Lung microvascular endothelial cell (primary cell): ENCODE measurements at regions not wholly inside any gene's neighbourhood (a gene's known extent, or its start where the extent isn't known, plus 50 kb on each side); places are given as distances from the start of the nearest gene placed in this dataset.

Source experiments
- DNase-seq, 2 donors: peaks; one replicate each; pipeline versions ENCODE4 v3.0.0 to v3.0.0-alpha.2; 2010; ENCODE audit warnings: low read depth in 2 of 2

DNA sequence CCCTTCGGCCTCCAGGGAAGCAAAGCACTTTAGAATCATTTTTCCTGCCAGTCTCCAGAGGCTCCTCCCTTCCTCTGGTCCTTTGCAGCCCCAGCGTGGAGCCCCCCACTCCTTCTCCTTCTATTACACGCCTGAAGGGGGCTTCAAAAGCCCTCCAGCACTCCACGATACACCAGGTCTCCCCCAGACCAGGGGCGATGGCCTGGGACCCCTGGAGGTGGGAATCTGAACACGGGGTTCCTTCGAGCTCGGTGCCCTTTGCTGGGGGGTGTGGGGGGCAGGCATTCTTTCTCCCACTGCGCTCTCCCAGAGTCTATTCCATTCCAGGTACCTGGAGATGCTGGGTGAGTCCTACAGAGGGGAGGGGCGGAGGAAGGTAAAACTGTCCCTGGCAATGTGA is 97.6 kb downstream of the HMX1 start:
- DNase-seq: no peak

DNA sequence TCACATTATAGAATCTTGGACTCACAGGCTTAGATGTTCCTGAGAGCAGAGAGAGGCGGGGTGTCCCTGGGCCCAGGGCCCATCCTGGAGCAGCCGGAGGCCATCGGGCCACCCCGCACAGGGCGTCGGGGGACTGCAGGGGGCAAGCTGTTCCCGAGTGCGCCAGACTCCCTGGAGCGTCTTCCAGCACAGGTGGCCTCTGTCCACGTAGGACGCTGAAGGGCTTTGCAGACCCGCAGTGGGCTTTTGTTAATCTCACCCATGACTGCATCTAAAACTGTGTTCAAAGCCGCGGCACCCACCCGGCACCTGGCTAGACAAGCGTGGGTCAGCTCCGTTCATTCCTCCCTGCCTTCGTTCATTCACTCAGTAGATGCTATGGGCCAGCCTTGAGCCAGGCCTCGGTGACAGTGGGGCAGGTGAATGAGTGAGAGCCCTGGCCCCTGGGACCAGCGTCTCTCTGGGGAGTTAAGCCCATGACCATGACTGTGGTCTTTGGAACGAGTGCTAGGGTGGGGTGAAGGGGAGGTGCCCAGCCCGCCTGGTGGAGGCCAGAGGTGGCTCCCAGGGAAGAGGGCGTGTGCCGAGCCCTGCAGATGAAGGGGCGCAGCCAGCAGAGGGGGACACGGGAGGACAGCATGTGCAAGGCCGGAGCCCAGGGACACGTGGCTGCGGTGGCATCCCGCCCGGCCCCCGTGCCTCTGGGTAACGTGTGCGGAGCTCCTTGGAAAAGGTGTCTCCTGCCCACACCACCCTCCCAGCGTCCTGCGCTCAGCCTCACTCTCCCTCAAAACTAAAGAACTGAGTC is 98.3 kb downstream of the HMX1 start:
- DNase-seq: no peak

DNA sequence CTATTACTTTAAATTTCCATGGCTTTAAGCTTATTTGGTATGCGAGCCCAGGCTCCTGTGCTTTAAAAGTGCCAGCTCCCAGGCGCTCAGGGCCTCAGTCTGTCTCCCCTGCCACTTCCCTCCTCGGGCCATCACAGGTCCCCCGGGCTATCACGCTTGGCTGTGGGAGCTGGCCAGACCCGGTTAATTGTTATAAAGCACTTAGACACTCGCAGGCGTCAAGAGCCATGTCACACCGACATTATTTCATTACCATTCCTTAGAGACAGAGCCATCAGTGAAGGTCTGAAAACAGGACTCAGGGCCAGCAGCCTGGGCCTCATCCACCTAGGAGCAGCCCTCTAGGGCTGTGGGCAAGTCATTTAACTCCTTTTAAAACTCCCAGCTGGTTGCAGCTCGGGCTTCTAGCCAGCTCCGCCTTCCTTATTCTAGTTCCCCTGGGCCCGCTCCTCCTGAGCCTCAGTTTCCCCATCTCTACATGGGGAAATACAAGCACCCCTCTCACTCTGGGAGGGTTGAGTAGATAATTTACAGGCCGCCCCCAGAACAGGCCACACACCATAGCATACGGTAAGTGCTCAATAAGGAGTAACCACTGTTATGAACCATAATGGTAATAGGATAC is 99.0 kb downstream of the HMX1 start:
- DNase-seq: no peak

DNA sequence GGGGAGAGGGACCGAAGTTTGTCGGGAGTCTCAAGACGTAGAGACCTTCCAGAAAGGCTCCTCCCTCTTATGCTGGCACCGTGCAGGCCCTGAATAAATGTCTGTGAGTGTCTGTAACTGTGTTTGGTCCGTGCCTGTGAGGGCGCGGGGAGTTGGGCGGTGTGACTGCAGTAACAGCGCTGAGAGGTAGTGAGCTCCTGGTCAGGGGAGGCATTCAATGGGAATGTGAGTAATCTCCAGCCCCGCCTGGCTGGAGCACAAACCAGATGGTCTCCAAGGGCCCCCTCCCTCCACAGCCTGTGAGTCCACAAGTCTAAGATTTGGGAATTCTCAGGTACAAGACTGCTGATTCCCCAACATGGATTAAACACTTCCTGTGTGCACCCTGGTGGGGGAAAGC is 100.0 kb downstream of the HMX1 start:
- DNase-seq: no peak

DNA sequence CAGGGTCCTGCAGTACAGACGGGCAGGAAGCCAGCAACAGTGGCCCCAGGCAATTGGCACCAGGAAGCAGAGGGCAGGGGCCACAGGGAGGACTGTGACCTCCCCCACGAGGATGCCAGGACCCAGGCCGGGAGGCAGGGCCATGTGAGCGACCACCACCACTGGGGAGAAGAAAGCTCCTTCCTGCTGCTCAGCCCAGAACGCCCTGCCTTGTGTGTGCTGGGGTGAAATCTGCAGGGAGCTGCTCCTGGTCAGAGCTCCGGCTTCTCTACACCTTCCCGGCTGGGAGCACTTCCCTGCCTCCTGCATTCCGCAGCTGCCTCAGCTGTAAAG is 100.4 kb downstream of the HMX1 start:
- no peak for DNase-seq

DNA sequence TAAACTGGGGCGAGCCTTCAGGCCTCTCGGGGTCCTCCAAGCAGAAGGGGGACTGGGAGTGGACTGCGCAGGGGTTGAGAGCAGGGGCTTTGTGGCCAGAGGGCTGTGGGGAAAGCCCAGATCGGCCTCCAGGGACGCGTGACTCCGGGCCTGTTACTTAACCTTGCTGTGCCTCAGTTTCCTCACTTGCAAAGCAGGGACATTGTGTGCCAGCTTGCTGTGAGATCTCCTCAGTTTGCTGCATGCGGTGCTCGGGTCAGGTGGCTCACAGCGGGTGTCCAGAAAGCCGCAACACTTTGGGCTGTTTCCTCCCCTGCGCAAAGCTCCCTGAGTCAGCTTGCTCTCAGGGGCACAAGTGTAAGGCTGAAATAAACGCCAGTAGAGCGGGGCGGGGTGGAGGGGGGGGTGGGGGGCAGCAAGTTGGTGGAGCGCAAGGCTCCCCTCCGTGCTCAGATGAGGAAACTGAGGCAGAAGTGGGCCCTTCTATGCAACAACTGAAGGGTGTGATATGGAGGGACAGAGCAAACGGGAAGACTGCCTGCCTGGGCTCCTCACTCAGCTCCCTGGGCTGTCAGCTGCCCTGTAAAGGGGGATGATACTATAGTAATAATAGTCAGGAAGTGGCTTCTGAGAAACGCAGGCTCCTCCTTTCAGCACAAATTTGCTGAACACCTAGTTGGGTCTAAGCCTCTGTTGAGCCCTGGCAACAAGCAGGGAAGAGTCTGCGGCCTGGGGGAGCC is 101.0 kb downstream of the HMX1 start:
- DNase-seq: no peak

- DNase-seq: no peak
These were observed 101.8 kb downstream of the HMX1 start for GRCh38 chr4:8769645-8770517.

DNA sequence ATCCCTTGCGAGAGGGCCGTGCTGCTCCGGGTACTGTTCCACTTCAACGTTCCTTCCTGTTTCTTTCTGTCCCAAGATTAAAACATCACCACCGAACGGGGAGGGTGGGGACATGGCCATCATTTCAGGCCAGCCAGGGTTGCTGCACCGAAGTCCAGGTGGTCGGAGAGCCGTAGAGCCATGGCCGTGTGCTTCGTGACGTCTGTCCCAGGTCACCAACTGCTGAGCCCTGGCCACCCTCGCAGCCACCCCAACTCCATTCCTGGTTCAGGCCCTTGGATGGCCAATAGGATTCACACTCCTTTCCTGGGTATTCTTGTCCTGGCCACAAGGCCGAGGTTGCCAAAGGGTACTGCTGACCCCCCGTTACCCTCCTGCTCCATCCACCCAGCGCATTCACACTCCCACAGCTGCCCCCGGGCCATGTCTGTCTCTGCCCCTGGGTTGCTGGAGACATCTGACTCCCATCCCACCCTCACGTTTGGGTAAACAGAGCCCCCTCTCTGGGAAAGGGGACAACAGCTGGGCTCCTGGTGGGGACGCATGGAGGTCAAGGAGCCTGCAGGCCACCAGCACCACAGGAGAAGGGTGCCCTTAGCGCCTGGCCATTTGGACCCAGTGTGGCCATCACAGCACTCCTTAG is 103.2 kb downstream of the HMX1 start:
- no peak for DNase-seq

DNA sequence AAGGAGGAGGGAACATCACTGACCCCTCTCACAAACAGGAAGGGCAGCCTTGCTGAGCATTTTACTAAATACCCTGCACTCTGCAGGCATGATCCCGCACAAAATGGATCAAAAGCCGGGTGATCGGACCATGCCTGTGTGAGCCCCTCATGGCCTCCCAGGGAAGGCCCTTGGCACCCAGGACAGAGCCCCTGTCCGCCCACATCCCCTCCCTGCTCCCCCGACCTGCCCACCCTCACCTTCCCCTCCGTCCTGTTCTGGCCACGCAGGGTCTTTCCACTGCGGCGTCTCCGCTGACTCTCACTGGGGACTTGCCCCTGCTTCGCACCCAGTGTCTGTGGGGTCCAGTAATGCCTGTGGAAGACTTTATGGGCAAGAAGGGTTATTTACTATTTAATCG is 105.0 kb downstream of the HMX1 start:
- no peak for DNase-seq

DNA sequence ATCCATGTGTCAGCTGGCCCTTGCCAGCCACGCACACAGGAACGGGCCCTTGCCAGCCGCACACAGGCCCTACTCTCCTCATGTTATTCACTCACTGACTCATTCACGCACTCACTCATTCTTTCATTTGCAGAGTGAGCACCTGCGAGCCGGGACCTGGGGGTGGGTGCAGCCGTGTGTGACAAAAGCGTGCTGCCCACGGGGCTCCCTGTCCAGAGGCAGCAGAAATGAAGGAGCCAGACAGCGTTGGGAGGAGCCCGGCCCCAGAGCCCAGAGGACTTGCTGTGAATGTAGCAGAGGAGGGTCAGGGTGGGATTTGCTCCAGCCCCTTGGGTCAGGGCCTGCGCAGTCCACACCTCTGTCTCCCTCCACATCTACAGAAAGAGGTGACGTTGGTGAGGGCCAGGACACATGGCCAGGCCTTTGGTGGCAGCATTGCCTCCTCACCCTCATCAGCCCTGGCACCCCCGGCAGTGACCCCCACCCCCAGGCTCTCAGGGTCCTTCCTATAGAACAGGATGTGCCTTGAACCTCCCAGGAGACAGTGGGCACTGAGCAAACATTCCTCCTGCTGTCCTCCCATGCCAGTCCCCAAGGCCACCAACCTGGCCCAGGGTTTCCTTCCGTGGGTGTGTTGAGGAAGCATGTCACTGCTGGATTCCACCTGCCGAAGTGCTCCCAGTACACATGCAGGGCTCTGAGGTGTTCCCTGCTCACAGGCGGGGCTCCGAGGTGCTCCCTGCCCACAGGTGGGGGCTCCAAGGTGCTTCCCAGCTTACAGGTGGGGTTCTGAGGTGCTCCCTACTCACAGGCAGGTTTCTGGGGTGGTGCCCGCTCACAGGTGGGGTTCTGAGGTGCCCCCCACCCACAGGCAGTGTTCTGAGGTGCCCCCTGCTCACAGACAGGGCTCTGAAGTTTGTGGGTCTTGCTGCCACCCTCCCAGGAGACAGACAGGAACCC is 105.7 kb downstream of the HMX1 start:
- DNase-seq: no peak

- no peak for DNase-seq
These were observed 106.6 kb downstream of the HMX1 start for GRCh38 chr4:8765084-8765483.

DNA sequence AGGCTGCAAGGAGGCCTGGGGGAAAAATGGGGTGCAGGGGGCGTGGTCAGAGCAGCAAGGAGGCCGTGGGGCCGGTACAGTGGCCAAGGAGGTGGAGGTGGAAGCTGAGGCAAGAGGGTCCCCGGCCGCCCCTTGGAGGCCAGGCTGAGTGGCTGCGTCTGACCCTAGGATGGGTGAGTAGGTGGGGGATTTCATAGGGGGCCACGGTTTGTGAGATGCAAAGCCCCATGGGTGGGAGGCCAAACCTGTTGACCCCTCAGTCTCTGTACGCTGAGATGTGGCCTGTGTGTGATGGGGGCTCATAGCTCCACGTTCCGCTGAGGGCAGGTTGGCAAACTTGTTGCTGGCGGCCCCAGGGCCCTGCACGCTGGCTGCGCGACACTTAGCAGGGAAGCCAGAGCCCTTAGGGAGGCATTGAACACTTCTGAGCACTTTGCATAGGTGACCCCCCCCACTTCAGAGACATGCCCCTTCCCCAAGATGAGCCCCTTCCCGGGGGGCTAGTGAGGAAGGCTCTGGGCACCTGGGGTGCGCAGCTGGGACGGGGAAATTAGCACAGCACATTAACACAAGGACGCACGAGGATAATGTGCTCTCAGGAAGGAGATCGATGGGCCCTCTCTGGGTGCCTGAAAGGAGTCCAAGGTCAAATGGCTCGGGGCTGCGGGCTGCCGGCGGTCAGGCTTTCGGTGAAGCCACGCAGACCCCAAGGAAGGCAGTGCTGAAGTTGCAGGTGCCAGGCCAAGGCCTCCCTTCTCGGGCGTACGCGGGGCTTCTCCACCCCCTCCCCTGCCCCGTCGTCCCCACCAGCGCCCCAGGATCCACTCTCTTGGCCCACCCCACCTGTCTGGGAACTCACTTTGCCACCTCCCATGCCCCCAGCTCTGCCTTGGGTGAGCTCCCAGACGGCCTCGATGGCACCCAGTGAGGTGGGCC is 107.4 kb downstream of the HMX1 start:
- DNase-seq: no peak

DNA sequence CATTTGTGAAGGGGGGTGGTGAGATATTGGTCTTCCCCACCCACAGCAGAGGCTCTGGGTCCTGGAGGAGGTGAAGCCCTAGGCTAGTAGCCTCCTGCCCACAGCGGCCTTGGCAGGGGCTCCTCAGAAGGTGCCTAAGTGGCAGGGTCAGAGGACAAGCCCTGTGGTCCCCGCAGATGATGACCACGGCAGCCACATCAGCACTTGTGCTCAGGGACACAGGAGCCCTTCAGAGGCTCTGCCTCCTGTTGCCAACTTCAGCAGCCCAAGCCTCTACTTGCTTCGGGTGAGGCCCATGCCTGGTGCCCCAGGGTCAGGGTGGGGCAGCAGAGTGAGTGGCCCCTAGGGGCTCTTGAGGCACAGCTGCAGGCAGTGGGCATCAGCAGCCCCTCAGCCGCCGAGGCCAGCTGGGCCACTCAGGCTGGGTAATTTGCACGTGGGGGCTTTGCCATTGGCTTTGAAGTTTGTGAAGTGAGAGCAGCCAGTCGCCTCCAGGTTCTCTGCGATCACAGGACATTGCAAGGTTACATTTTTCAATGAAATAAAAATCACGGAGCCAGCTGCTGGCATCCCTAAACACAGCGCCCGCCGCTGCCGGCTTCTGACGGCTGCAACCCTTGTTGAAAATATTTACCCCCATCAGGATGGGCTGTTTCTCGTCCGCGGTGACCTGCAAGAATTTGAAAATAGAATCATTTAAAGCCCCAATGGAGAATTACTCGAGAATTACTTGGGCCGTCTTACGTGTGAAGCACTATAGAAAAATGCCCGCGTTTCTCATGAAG is 108.5 kb downstream of the HMX1 start:
- no peak for DNase-seq

DNA sequence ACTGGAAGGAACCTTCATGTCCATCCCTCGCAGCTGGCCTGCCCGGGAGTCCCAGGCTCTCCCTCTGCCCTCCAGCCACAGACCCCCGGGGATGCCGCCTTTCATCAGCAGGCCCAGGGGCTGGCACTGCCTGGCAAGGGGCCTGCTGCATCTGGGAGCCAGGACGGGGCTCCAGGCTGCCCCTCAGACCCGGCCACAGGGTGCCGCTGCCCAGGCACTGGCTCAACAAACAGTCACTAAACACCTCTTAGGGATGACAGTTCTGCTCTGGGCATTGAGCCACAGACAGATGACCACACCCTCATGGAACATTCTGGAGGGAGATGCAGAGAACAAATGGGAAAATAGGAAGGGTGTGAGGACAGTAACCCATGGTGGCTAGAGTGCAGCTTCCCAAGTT is 109.3 kb downstream of the HMX1 start:
- DNase-seq: no peak

GRCh38 chr4:8761824-8762205 is 109.8 kb downstream of the HMX1 start:
- DNase-seq: no peak

DNA sequence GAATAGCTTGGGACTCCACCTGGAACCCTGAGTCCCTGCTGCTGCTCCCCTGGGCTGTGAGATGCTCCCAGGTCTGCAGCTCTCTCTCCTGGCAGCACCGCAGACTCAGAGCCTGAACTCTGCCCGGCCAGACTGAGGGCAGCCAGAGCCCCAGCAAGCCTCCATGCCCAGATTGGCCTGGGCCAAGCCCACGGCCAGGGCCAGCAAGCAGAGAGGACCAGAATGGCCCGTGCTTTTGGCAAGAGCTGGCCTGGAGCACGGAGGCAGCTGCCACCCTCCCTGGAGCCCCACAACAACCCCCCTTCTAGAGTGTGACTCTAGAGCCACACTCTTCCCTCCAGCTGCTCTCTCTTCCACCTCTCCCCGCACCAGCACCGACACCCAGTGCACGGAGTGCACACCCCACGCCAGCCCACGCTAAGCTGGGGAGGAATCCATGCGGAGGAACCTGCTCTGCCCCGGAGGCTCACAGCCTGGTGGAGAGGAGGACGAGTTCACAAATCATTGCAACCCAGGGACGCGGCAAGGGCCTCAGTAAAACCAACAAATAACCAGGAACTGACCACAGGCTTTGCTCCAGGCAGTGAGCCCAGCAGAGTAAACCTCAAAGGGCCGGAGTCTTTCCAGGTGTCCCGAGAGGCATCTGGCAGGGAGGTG is 110.3 kb downstream of the HMX1 start:
- DNase-seq: no peak

- DNase-seq: no peak
These were observed 111.1 kb downstream of the HMX1 start for GRCh38 chr4:8760561-8760960.

- no peak for DNase-seq
These were observed 111.7 kb downstream of the HMX1 start for GRCh38 chr4:8759987-8760386.
